ACHN (cell line): ENCODE measurements at regions not wholly inside any gene's neighbourhood (a gene's known extent, or its start where the extent isn't known, plus 50 kb on each side); places are given as distances from the start of the nearest gene placed in this dataset.

Source experiments
- DNase-seq: peaks from one replicate; pipeline ENCODE4 v3.0.0-alpha.2; 2015
- in situ Hi-C: cut with HindIII; loops from 2 replicates; pipeline ENCODE4 v1.10.0; 2017; ENCODE audit warnings: low sequenced_read_pairs, low pct_ligation_motif_present, low pct_unique_long_range_greater_than_20kb

DNA sequence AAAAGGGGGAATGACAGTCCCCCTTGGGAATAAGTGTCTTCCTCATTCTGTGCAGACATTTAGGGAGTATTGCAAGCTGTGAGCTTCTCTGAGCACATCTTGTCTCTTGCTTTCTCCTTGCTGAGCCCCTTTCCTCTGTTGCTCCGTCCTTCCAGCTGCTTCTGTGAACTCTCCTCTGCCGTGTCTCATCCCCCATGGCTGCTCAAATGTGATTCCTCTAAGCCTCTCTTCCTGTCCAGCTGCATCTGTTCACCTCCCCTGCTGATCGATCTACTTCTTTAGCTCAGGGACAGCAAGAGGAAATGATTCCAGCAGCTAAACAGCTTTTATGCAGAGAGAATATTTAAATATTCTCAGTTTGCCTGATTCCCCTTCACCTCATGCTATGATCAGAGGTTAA, 328.0 kb upstream of the DNAJC19 start:
- no peak for DNase-seq
- in situ Hi-C loops: no loop called here

- peak; percentile 24 for DNase-seq
- in situ Hi-C loops: no loop called here
These were observed 326.9 kb upstream of the DNAJC19 start for GRCh38 chr3:181316482-181316881.

GRCh38 chr3:181313335-181313734, 323.8 kb upstream of the DNAJC19 start:
- in situ Hi-C loops: no loop called here
- DNase-seq: no peak

DNA sequence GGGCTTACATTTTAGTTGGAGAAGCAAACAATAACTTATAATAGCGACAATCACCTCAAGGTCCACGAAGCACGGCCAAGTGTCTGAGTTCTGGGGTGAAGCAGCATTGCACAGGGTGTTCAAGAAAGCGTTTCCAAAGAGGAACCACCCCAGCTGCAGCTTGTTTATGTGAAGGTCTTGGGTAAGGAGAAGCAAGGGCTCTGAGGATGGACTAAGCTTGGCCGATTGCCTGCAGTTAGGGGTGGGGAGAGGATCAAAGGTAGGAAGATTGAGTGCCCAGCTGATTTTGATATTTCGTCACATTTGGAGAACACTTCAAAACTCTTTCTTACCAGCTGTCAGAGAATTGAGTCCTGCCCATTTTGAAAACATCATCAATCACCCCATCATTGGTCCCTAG, 321.6 kb upstream of the DNAJC19 start:
- in situ Hi-C loops: no loop called here
- DNase-seq: no peak

DNA sequence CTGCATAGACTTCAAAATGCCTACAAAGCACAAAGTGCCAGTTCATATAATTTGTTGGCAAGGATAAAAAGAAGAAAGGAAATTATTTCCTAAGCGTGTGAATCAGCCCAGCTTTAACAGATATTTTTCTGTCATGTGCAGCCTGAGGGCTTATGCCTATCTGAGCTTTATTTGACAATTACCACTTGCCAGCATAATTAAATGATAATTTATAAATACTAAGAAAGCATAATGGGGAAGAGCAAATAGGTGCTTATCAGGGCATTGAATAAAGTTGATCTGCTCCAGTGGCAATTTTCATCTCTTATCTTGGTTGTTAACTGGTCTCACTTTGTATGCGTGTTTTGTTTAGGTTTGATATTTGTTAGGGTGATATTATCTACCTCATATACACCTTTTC, 313.4 kb upstream of the DNAJC19 start:
- no peak for DNase-seq
- in situ Hi-C loops: no loop called here

GRCh38 chr3:181300033-181300432, 310.5 kb upstream of the DNAJC19 start:
- DNase-seq: no peak
- in situ Hi-C loops: no loop called here

GRCh38 chr3:181298421-181298820, 308.9 kb upstream of the DNAJC19 start:
- no peak for DNase-seq
- in situ Hi-C loops: no loop called here

DNA sequence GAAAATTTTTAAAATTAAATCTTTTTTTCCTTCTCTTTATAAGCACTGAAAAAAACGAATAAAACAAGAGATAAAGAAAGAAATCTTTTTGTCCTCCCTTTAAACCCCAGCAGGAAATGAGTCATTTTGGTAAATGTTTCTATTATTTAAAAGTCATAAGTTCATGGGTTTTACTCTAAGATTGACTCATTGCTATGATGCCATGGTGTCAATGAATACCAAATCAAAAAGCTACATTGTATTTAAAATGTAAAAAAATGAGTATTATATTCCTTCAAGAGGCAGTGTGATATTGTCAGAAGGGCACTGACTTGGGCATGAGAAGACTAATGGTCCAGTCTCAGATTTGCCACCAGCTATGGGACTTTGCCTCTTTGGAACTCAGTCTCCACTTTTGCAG, 303.4 kb upstream of the DNAJC19 start:
- in situ Hi-C loops: no loop called here
- DNase-seq: peak; percentile 44

GRCh38 chr3:181290941-181291340, 301.4 kb upstream of the DNAJC19 start:
- in situ Hi-C loops: no loop called here
- DNase-seq: no peak

DNA sequence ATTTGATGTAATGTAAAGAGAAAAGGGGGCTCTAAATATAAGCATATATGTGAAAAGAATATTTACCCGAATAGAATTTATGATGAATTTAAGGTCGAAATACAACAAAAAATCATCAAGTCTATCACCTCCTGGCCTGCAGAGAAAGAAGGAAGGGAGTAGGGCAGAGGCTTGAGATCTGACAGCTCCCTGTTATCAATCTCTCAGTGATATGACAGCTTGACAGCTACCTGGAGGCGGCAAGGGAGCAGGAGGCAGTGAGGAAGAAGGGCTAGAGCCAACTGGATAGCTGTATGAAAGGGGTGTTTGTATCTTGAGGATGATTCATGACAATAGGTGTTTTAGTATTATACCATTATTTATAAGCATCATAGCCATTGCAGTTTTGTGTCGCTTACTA, 299.8 kb upstream of the DNAJC19 start:
- in situ Hi-C loops: no loop called here
- no peak for DNase-seq

- DNase-seq: no peak
- in situ Hi-C loops: no loop called here
These were observed 298.6 kb upstream of the DNAJC19 start for GRCh38 chr3:181288145-181288544.

GRCh38 chr3:181279239-181279565, 289.7 kb upstream of the DNAJC19 start:
- in situ Hi-C loops: no loop called here
- DNase-seq: no peak

DNA sequence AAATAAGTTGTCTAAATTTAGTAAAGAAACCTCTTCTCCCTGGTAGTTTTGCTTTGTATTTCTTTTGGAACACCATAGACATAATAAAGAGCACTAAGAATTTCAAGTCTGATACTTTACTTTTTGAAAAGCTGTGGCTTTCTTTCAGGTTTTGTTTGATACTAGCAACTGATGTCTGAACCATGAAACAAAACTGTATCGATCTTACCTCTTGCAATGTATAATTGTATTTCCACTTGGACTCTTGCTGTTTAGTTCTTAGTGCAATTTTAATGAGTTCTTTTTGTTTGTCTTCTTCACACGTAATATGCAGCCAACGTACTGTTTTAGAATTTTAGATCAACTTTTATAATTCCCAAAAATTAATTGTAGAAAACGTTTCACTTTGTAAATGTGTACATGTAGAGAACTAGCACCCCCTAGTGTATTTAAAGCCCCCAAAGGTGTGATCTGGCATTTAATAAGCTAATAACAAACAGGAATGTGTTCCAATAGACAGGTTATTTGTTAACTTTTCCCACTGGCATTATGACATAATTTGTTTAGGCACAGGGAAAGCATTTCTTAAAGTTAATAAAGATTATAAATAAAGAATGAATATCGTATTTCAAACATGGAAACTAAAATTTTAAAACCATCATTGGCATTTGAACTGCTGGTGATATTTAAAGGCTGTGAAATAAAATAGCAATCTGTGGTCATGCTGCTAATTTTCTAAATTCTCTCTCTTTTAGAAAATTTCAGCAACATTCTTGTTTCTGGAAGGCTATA, 289.1 kb upstream of the DNAJC19 start:
- in situ Hi-C loops: no loop called here
- DNase-seq: peak; percentile 3

- DNase-seq: no peak
- in situ Hi-C loops: no loop called here
These were observed 286.9 kb upstream of the DNAJC19 start for GRCh38 chr3:181276358-181276896.

DNA sequence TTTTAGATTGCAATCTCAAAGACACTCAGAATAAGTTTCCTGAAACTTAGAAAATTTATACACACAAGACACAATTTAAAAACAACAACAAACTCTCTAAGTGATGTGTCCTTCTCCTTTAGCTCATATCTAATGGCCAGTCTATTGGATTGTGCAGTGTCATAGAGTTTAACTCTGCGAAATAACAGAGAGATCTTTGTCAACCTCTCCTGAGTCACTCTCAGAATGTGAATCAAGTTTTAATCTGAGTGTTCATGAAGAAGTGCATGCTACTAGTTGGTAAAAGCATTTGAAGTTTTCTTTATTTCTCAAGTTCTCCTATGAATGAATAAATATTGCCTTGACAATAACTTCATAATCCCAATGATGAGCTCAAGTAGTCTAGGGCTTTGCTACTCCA, 284.5 kb upstream of the DNAJC19 start:
- in situ Hi-C loops: no loop called here
- DNase-seq: no peak

GRCh38 chr3:181267312-181267711, 277.8 kb upstream of the DNAJC19 start:
- in situ Hi-C loops: no loop called here
- no peak for DNase-seq

DNA sequence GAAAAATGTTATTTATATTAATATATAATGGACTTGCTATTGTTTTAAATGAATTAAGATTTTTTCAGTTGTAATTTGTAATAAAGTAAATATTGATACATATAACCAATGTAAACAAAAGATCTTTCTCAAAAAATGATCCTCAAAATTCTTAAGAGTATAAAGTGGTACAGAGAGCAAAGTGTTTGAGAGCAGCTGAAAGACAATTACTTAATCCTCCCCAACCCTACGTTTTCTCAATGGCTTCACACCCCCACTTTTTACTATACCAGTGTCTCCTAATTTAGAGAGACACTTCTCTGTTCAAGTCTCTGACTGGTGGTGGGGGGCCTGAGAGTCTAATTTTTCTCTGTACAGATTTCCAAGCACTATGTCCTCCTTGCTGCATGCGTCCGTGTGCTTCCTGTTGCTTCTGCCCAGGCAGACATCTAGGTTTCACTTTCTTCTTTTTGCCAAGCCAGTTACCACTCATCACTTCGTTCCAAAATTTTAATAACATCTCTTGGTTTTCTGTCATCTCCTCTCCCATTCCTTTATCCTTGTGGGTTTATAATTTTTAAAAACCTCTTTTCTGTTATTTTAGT, 276.3 kb upstream of the DNAJC19 start:
- in situ Hi-C loops: no loop called here
- DNase-seq: peak; percentile 15

- in situ Hi-C loops: no loop called here
- DNase-seq: no peak
These were observed 274.9 kb upstream of the DNAJC19 start for GRCh38 chr3:181264486-181264885.

- in situ Hi-C loops: no loop called here
- no peak for DNase-seq
These were observed 264.3 kb upstream of the DNAJC19 start for GRCh38 chr3:181253796-181254195.

DNA sequence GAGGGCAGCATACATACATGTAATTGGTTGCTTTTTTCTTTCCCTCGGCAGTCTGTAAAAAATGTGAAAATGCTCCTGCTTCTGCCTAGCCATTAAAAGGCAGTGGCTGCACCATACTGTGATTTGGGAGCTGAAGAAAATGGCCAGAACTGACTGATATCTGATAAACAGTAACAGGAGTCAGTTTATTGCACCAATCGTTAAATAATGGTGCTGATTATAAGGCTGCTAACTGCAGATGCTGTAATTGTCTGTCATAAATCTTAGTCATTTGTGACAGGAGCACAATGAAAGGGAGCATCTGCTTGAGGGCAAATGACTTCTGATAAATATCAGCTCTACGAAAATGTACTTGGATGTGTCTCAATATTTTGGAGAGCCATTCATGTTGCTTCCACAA, 263.1 kb upstream of the DNAJC19 start:
- DNase-seq: no peak
- in situ Hi-C loops: no loop called here
